Thyroid gland (tissue), 4 donors: ENCODE measurements at regions not wholly inside any gene's neighbourhood (a gene's known extent, or its start where the extent isn't known, plus 50 kb on each side); places are given as distances from the start of the nearest gene placed in this dataset.

Source experiments
- DNase-seq, 2 donors: peaks; one replicate each; pipeline ENCODE4 v3.0.0-alpha.2; 2019
- H3K27ac ChIP-seq, 3 donors: fragments of 200-600 bp; sonication (generic); 1 replicate in 2 of 3; 2 replicates in 1 of 3; pipeline ENCODE4 v1.5.1; 2016 to 2019; ENCODE audit warnings: mild to moderate bottlenecking in 1 of 3, moderate library complexity in 1 of 3
- H3K27me3 ChIP-seq: fragments of 200-600 bp; sonication (generic); one replicate; pipeline ENCODE4 v1.5.1; 2019
- H3K36me3 ChIP-seq, 2 donors: fragments of 200-600 bp; sonication (generic); one replicate each; pipeline ENCODE4 v1.5.1; 2016 to 2019
- H3K4me1 ChIP-seq, 2 donors: fragments of 200-600 bp; sonication (generic); one replicate each; pipeline ENCODE4 v1.5.1; 2017 to 2019
- H3K4me3 ChIP-seq, 3 donors: fragments of 200-600 bp; sonication (generic); replicated peaks in 1 of 3; 1 replicate in 2 of 3; 2 replicates in 1 of 3; pipeline ENCODE4 v1.5.1; 2016; ENCODE audit warnings: mild to moderate bottlenecking in 1 of 3
- H3K9me3 ChIP-seq: fragments of 200-600 bp; sonication (generic); one replicate; pipeline ENCODE4 v1.5.1; 2017
- CTCF ChIP-seq, 6 experiments: fragments of 200-600 bp in 3 of 6; fragments of 450-650 bp in 3 of 6; sonication (generic) in 3 of 6; IDR thresholded peaks; one replicate each; pipeline ENCODE4 v1.5.1; 2016 to 2019; ENCODE audit warnings: antibody characterized with exemption in 6 of 6, mild to moderate bottlenecking in 2 of 6, inconsistent platforms in 1 of 6, moderate library complexity in 1 of 6
- POLR2A ChIP-seq, 2 donors: fragments of 450-650 bp; IDR thresholded peaks; one replicate each; pipeline ENCODE4 v1.6.1; 2017; ENCODE audit warnings: antibody characterized with exemption in 2 of 2, mild to moderate bottlenecking in 2 of 2, moderate library complexity in 1 of 2
- WGBS, 2 donors: methylation state at CpG; one replicate each; pipeline ENCODE4 v1.1.5; 2017; 5-methylcytosine and 5-hydroxymethylcytosine counted together
- intact Hi-C: fragments of 100-400 bp; cut with DNase I; formaldehyde crosslinking; loops from one replicate; pipeline ENCODE4 v1.15.1; 2023

- H3K36me3 ChIP-seq: no peaks in the 10 kb centered on the region
- peaks cover 0 to 10% of the 10 kb centered on the region in 2 donors for H3K4me1 ChIP-seq
- no peaks in the 10 kb centered on the region for H3K9me3 ChIP-seq
- TF ChIP-seq POLR2A (IDR thresholded peaks at IDR 0.05): no peak
- TF ChIP-seq CTCF (IDR thresholded peaks at IDR 0.05): no peak
- no peak for DNase-seq
- no peaks in the 10 kb centered on the region for H3K27me3 ChIP-seq
- no peak overlapping the region for H3K27ac ChIP-seq
- intact Hi-C loops: no loop called here
- H3K4me3 ChIP-seq: no peak overlapping the region
- WGBS, 2 donors: 93 to 94% methylated on average over 3 of the region's 3 CpGs
Observed at GRCh38 chr12:11559626-11560340, 89.7 kb upstream of the ETV6 start.

GRCh38 chr12:11561411-11561810 lies 88.1 kb upstream of the ETV6 start:
- no peak overlapping the region for H3K27ac ChIP-seq
- no peak overlapping the region for H3K4me3 ChIP-seq
- H3K9me3 ChIP-seq: no peaks in the 10 kb centered on the region
- H3K27me3 ChIP-seq: no peaks in the 10 kb centered on the region
- intact Hi-C loops: no loop called here
- no peak for DNase-seq
- TF ChIP-seq CTCF (IDR thresholded peaks at IDR 0.05) (no peak), POLR2A (IDR thresholded peaks at IDR 0.05) (no peak)
- peaks cover 0 to under 1% of the 10 kb centered on the region in 2 donors for H3K4me1 ChIP-seq
- H3K36me3 ChIP-seq: no peaks in the 10 kb centered on the region

- H3K4me1 ChIP-seq: no peaks in the 10 kb centered on the region
- TF ChIP-seq CTCF (IDR thresholded peaks at IDR 0.05) (no peak), POLR2A (IDR thresholded peaks at IDR 0.05) (no peak)
- H3K27me3 ChIP-seq: no peaks in the 10 kb centered on the region
- 89 to 91% methylated on average over 10 of the region's 10 CpGs for WGBS, 2 donors
- H3K27ac ChIP-seq: no peak overlapping the region
- H3K9me3 ChIP-seq: no peaks in the 10 kb centered on the region
- H3K4me3 ChIP-seq: no peak overlapping the region
- intact Hi-C loops: no loop called here
- DNase-seq: no peak
- H3K36me3 ChIP-seq: no peaks in the 10 kb centered on the region
Observed at GRCh38 chr12:11563785-11564739, 85.4 kb upstream of the ETV6 start.

- WGBS, 2 donors: 90 to 93% methylated on average over 7 of the region's 7 CpGs
- Histone ChIP-seq H3K9me3 (no peaks in the 10 kb centered on the region), H3K4me3 (no peak overlapping the region), H3K4me1 (no peaks in the 10 kb centered on the region), H3K27ac (no peak overlapping the region), H3K36me3 (no peaks in the 10 kb centered on the region), H3K27me3 (no peaks in the 10 kb centered on the region)
- DNase-seq: no peak
- TF ChIP-seq CTCF (IDR thresholded peaks at IDR 0.05) (no peak), POLR2A (IDR thresholded peaks at IDR 0.05) (no peak)
- intact Hi-C loops: no loop called here
Observed at GRCh38 chr12:11564984-11565651, 84.4 kb upstream of the ETV6 start.
